GM12892 (cell line): ENCODE measurements at regions not wholly inside any gene's neighbourhood (a gene's known extent, or its start where the extent isn't known, plus 50 kb on each side); places are given as distances from the start of the nearest gene placed in this dataset.

ENCODE experiments used
- POLR2A ChIP-seq: IDR thresholded peaks from 2 replicates; pipeline ENCODE4 v1.6.1; 2011; ENCODE audit warnings: low read depth, low read length, control low read depth
- POLR2AphosphoS5 ChIP-seq: IDR thresholded peaks from 2 replicates; pipeline ENCODE4 v1.6.1; 2011; ENCODE audit warnings: low read depth, low read length, control low read depth
- TAF1 ChIP-seq: IDR thresholded peaks from 2 replicates; pipeline ENCODE4 v1.6.1; 2011; ENCODE audit warnings: low read depth, mild to moderate bottlenecking, control low read depth, low read length, borderline replicate concordance

DNA sequence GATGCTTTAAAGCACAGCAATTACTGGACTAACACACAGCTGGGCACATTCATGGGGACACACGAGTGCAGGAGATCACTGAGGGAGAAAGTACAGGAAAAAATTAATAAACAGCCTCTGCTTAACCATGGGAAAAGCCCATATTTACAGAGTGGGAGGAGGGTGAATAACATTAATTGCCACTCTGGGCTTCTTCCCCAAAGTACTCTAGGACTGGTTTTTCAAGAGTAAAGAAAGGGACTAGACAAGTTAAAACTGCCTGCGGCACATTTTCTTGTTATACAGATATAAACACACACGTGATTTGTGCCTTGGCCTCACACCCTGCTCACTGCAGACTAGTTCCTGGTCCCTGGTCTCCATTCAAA is 179.7 kb upstream of the TET2 start:
- TF ChIP-seq POLR2A (no peak), POLR2AphosphoS5 (no peak), TAF1 (no peak)
